DND-41 (cell line): ENCODE measurements at regions not wholly inside any gene's neighbourhood (a gene's known extent, or its start where the extent isn't known, plus 50 kb on each side); places are given as distances from the start of the nearest gene placed in this dataset.

Experiments
- ATAC-seq: fragments of 200-7000 bp; cut with Tn5 transposase; 3 replicates; pipeline ENCODE4 v1.9.1; 2021; ENCODE audit warnings: low read depth; ENCODE audit not compliant: insufficient read depth
- DNase-seq: peaks from one replicate; pipeline ENCODE4 v3.0.0-alpha.2; 2020
- H2AFZ ChIP-seq: 2 replicates; pipeline ENCODE4 v1.6.0; 2012; ENCODE audit warnings: low read depth, low read length
- H3K27ac ChIP-seq: 2 replicates; pipeline ENCODE4 v1.5.1; 2012; ENCODE audit warnings: low read length, inconsistent platforms
- H3K27me3 ChIP-seq: fragments of 200-600 bp; sonication (generic); 2 replicates; pipeline ENCODE4 v1.6.0; 2012; ENCODE audit warnings: low read length, mild to moderate bottlenecking, inconsistent platforms; ENCODE audit not compliant: insufficient read depth, poor library complexity
- H3K36me3 ChIP-seq: 2 replicates; pipeline ENCODE4 v1.5.1; 2012; ENCODE audit warnings: low read length, inconsistent platforms; ENCODE audit not compliant: insufficient read depth
- H3K4me1 ChIP-seq: 2 replicates; pipeline ENCODE4 v1.5.1; 2012; ENCODE audit warnings: mild to moderate bottlenecking, low read length; ENCODE audit not compliant: insufficient read depth
- H3K4me2 ChIP-seq: 2 replicates; pipeline ENCODE4 v1.6.0; 2012; ENCODE audit warnings: mild to moderate bottlenecking, moderate library complexity, low read length, inconsistent platforms; ENCODE audit not compliant: insufficient read depth
- H3K4me3 ChIP-seq, 2 experiments: fragments of 200-600 bp in 1 of 2; shearing (Covaris generic) in 1 of 2; 2 replicates each; pipeline ENCODE4 v1.5.1; 2012 to 2016; ENCODE audit warnings: inconsistent platforms in 2 of 2, low read length in 2 of 2, mild to moderate bottlenecking in 2 of 2, low read depth in 1 of 2, moderate library complexity in 1 of 2
- H3K79me2 ChIP-seq: 2 replicates; pipeline ENCODE4 v1.6.0; 2012; ENCODE audit warnings: low read length, inconsistent platforms; ENCODE audit not compliant: insufficient read depth
- H3K9ac ChIP-seq: 2 replicates; pipeline ENCODE4 v1.6.0; 2012; ENCODE audit warnings: low read depth, mild to moderate bottlenecking, inconsistent platforms, low read length, moderate library complexity
- H3K9me3 ChIP-seq: 2 replicates; pipeline ENCODE4 v1.5.1; 2012; ENCODE audit warnings: low read length, moderate library complexity, mild to moderate bottlenecking, inconsistent platforms; ENCODE audit not compliant: insufficient read depth, severe bottlenecking
- H4K20me1 ChIP-seq: 2 replicates; pipeline ENCODE4 v1.6.0; 2012; ENCODE audit warnings: low read length; ENCODE audit not compliant: insufficient read depth
- CTCF ChIP-seq: IDR thresholded peaks from 2 replicates; pipeline ENCODE4 v1.5.1; 2012; ENCODE audit warnings: borderline replicate concordance, low read length, moderate library complexity, mild to moderate bottlenecking; ENCODE audit not compliant: poor library complexity, severe bottlenecking; ENCODE audit errors: extremely low read depth
- EZH2 ChIP-seq: IDR thresholded peaks from 3 replicates; pipeline ENCODE4 v1.6.1; 2012; ENCODE audit warnings: borderline replicate concordance, low read depth, mild to moderate bottlenecking, moderate library complexity, low read length, inconsistent platforms; ENCODE audit not compliant: severe bottlenecking

- TF ChIP-seq CTCF (no peak), EZH2 (no peak)
- Histone ChIP-seq H3K4me3 (no peak overlapping the region), H3K27me3 (no peaks in the 10 kb centered on the region), H3K79me2 (no peaks in the 10 kb centered on the region), H3K36me3 (no peaks in the 10 kb centered on the region), H3K9me3 (no peaks in the 10 kb centered on the region), H4K20me1 (no peaks in the 10 kb centered on the region), H2AFZ (no peak overlapping the region), H3K9ac (no peak overlapping the region), H3K27ac (no peak overlapping the region), H3K4me1 (peaks cover 7% of the 10 kb centered on the region; the same call in 1 of the 2 replicates), H3K4me2 (no peak overlapping the region)
- ATAC-seq, result no peak
- no peak for DNase-seq
Measured at GRCh38 chr3:13198264-13198879, 125.1 kb upstream of the IQSEC1 start.

- Histone ChIP-seq H4K20me1 (no peaks in the 10 kb centered on the region), H3K36me3 (no peaks in the 10 kb centered on the region), H3K27me3 (no peaks in the 10 kb centered on the region), H3K79me2 (no peaks in the 10 kb centered on the region), H3K27ac (no peak overlapping the region), H2AFZ (no peak overlapping the region), H3K9ac (no peak overlapping the region), H3K4me3 (no peak overlapping the region), H3K4me2 (no peak overlapping the region), H3K9me3 (no peaks in the 10 kb centered on the region), H3K4me1 (peaks cover 7% of the 10 kb centered on the region; the same call in 1 of the 2 replicates)
- DNase-seq (no peak), ATAC-seq (no peak)
- TF ChIP-seq EZH2 (no peak), CTCF (no peak)
Measured at GRCh38 chr3:13197795-13198194, 124.6 kb upstream of the IQSEC1 start.

GRCh38 chr3:13197281-13197680 lies 124.1 kb upstream of the IQSEC1 start:
- no peak overlapping the region for H3K4me2 ChIP-seq
- H3K36me3 ChIP-seq, result no peaks in the 10 kb centered on the region
- H2AFZ ChIP-seq, result no peak overlapping the region
- H3K4me1 ChIP-seq, result peaks cover 7% of the 10 kb centered on the region; the same call in 1 of the 2 replicates
- H3K79me2 ChIP-seq, result no peaks in the 10 kb centered on the region
- ATAC-seq (no peak), DNase-seq (no peak)
- no peaks in the 10 kb centered on the region for H3K9me3 ChIP-seq
- no peaks in the 10 kb centered on the region for H3K27me3 ChIP-seq
- H3K9ac ChIP-seq, result no peak overlapping the region
- no peak overlapping the region for H3K27ac ChIP-seq
- no peak overlapping the region for H3K4me3 ChIP-seq
- H4K20me1 ChIP-seq, result no peaks in the 10 kb centered on the region
- no peak for TF ChIP-seq EZH2
- TF ChIP-seq CTCF, result no peak

GRCh38 chr3:13195374-13195773 lies 122.1 kb upstream of the IQSEC1 start:
- no peak overlapping the region for H3K4me2 ChIP-seq
- no peaks in the 10 kb centered on the region for H3K27me3 ChIP-seq
- H3K27ac ChIP-seq, result no peak overlapping the region
- H2AFZ ChIP-seq, result no peak overlapping the region
- TF ChIP-seq EZH2 (no peak), CTCF (no peak)
- H3K9me3 ChIP-seq, result no peaks in the 10 kb centered on the region
- peaks cover 7% of the 10 kb centered on the region; the same call in 1 of the 2 replicates for H3K4me1 ChIP-seq
- no peak overlapping the region for H3K4me3 ChIP-seq
- no peak for DNase-seq
- H3K79me2 ChIP-seq, result no peaks in the 10 kb centered on the region
- no peak overlapping the region for H3K9ac ChIP-seq
- no peaks in the 10 kb centered on the region for H3K36me3 ChIP-seq
- H4K20me1 ChIP-seq, result no peaks in the 10 kb centered on the region
- no peak for ATAC-seq
